ENCODE measurements at regions not wholly inside any gene's neighbourhood (a gene's known extent, or its start where the extent isn't known, plus 50 kb on each side); places are given as distances from the start of the nearest gene placed in this dataset.

GRCh38 chr5:103962023-103962422 is 399.4 kb upstream of the NUDT12 start:
- in situ Hi-C loops (cut with MboI; ENCODE audit: low sequenced_read_pairs in 4 of 4), result no loop called here

GRCh38 chr5:103953601-103954382 is 391.2 kb upstream of the NUDT12 start:
- no peak overlapping the region for H3K27ac ChIP-seq
- H3K27me3 ChIP-seq, result no peaks in the 10 kb centered on the region
- no peak for ATAC-seq
- intact Hi-C loops (cut with DNase I; ENCODE audit: low total_unique reads), result no loop called here
- no peak overlapping the region for H3K4me3 ChIP-seq
- TF ChIP-seq CTCF (IDR thresholded peaks at IDR 0.05 in 4 of 5, conservative IDR thresholded peaks at IDR 0.05 in 1 of 5), result no peak
- TF ChIP-seq POLR2A (IDR thresholded peaks at IDR 0.05), result no peak
- no peak for DNase-seq
- H3K4me1 ChIP-seq, result no peaks in the 10 kb centered on the region
- H3K9me3 ChIP-seq, result no peaks in the 10 kb centered on the region
- in situ Hi-C loops (cut with MboI; ENCODE audit: low sequenced_read_pairs in 4 of 4), result no loop called here
- no peaks in the 10 kb centered on the region for H3K36me3 ChIP-seq

More at GRCh38 chr5:103962023-103962422, 399.4 kb upstream of the NUDT12 start:
- no peak overlapping the region for H3K4me3 ChIP-seq
- H3K36me3 ChIP-seq, result no peaks in the 10 kb centered on the region
- intact Hi-C loops (cut with DNase I; ENCODE audit: low total_unique reads), result no loop called here
- H3K27ac ChIP-seq, result no peak overlapping the region
- TF ChIP-seq POLR2A (IDR thresholded peaks at IDR 0.05), result no peak
- TF ChIP-seq CTCF (IDR thresholded peaks at IDR 0.05 in 4 of 5, conservative IDR thresholded peaks at IDR 0.05 in 1 of 5), result no peak
- no peak for DNase-seq
- no peaks in the 10 kb centered on the region for H3K9me3 ChIP-seq
- H3K27me3 ChIP-seq, result no peaks in the 10 kb centered on the region
- ATAC-seq, result no peak
- no peaks in the 10 kb centered on the region for H3K4me1 ChIP-seq

- H3K4me3 ChIP-seq, result no peak overlapping the region
- DNase-seq (no peak), ATAC-seq (no peak)
- H3K27me3 ChIP-seq, result no peaks in the 10 kb centered on the region
- no peak overlapping the region for H3K27ac ChIP-seq
- TF ChIP-seq CTCF (IDR thresholded peaks at IDR 0.05 in 4 of 5, conservative IDR thresholded peaks at IDR 0.05 in 1 of 5), result no peak
- no peak for TF ChIP-seq POLR2A (IDR thresholded peaks at IDR 0.05)
- H3K4me1 ChIP-seq, result no peaks in the 10 kb centered on the region
- no peaks in the 10 kb centered on the region for H3K36me3 ChIP-seq
- H3K9me3 ChIP-seq, result no peaks in the 10 kb centered on the region
- intact Hi-C loops (cut with DNase I; ENCODE audit: low total_unique reads) (no loop called here), in situ Hi-C loops (cut with MboI; ENCODE audit: low sequenced_read_pairs in 4 of 4) (no loop called here)
Measured at GRCh38 chr5:103951776-103952175, 389.2 kb upstream of the NUDT12 start.

GRCh38 chr5:103943230-103943629 is 380.6 kb upstream of the NUDT12 start:
- H3K4me3 ChIP-seq, result no peak overlapping the region
- no peaks in the 10 kb centered on the region for H3K4me1 ChIP-seq
- no peak overlapping the region for H3K27ac ChIP-seq
- H3K36me3 ChIP-seq, result no peaks in the 10 kb centered on the region
- H3K9me3 ChIP-seq, result no peaks in the 10 kb centered on the region
- DNase-seq, result no peak
- no peak for TF ChIP-seq CTCF (IDR thresholded peaks at IDR 0.05 in 4 of 5, conservative IDR thresholded peaks at IDR 0.05 in 1 of 5)
- no peak for TF ChIP-seq POLR2A (IDR thresholded peaks at IDR 0.05)
- intact Hi-C loops (cut with DNase I; ENCODE audit: low total_unique reads) (no loop called here), in situ Hi-C loops (cut with MboI; ENCODE audit: low sequenced_read_pairs in 4 of 4) (no loop called here)
- H3K27me3 ChIP-seq, result no peaks in the 10 kb centered on the region
- ATAC-seq, result no peak
